ENCODE measurements at regions not wholly inside any gene's neighbourhood (a gene's known extent, or its start where the extent isn't known, plus 50 kb on each side); places are given as distances from the start of the nearest gene placed in this dataset.

DNA sequence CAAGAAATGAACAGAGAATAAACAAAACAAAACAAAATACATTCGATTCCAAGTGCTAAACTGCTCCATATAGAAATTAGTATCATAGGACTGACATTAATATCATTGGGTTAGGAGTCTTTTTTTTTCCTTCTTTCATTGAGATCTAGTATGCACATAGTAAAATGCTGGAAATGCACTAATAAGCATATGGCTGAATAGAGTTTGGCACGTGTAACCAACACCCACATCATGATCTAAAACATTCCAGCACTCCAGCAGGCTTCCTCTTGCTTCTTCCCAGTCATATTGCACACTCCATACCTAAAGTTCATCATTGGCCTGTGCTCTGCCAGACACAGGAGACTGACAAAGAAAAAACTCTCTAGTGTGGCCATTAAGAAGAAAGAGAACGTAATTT lies 117.5 kb downstream of the POU4F1 start:
- TF ChIP-seq, protein P1, sequence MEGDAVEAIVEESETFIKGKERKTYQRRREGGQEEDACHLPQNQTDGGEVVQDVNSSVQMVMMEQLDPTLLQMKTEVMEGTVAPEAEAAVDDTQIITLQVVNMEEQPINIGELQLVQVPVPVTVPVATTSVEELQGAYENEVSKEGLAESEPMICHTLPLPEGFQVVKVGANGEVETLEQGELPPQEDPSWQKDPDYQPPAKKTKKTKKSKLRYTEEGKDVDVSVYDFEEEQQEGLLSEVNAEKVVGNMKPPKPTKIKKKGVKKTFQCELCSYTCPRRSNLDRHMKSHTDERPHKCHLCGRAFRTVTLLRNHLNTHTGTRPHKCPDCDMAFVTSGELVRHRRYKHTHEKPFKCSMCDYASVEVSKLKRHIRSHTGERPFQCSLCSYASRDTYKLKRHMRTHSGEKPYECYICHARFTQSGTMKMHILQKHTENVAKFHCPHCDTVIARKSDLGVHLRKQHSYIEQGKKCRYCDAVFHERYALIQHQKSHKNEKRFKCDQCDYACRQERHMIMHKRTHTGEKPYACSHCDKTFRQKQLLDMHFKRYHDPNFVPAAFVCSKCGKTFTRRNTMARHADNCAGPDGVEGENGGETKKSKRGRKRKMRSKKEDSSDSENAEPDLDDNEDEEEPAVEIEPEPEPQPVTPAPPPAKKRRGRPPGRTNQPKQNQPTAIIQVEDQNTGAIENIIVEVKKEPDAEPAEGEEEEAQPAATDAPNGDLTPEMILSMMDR (IDR thresholded peaks at IDR 0.05) = no peak
- TF ChIP-seq EP300 (IDR thresholded peaks at IDR 0.05) (no peak), POLR2A (IDR thresholded peaks at IDR 0.05) (no peak)

Data from gastroesophageal sphincter (tissue), 3 donors.